ENCODE measurements at regions not wholly inside any gene's neighbourhood (a gene's known extent, or its start where the extent isn't known, plus 50 kb on each side); places are given as distances from the start of the nearest gene placed in this dataset.

- H3K4me1 ChIP-seq (ENCODE audit: insufficient read depth), result no peaks in the 10 kb centered on the region
- H3K4me3 ChIP-seq, result no peak overlapping the region
- WGBS, 3 donors, result 18 to 37% (median 20%) methylated on average over 2 of the region's 2 CpGs
- no peak for DNase-seq
- intact Hi-C loops (cut with DNase I), result no loop called here
- no peak for TF ChIP-seq CTCF (IDR thresholded peaks at IDR 0.05)
- TF ChIP-seq POLR2A (IDR thresholded peaks at IDR 0.05), result no peak
- H3K27ac ChIP-seq, result no peak overlapping the region
- H3K36me3 ChIP-seq, result no peaks in the 10 kb centered on the region
- no peaks in the 10 kb centered on the region for H3K9me3 ChIP-seq
- H3K27me3 ChIP-seq, result no peaks in the 10 kb centered on the region
Observed at GRCh38 chrX:121558886-121559285, 511.5 kb downstream of the GLUD2 start.

- no peaks in the 10 kb centered on the region for H3K27me3 ChIP-seq
- H3K4me3 ChIP-seq, result no peak overlapping the region
- H3K4me1 ChIP-seq (ENCODE audit: insufficient read depth), result no peaks in the 10 kb centered on the region
- H3K9me3 ChIP-seq, result no peaks in the 10 kb centered on the region
- intact Hi-C loops (cut with DNase I), result no loop called here
- TF ChIP-seq CTCF (IDR thresholded peaks at IDR 0.05), result no peak
- no peak for TF ChIP-seq POLR2A (IDR thresholded peaks at IDR 0.05)
- TF ChIP-seq EP300 (IDR thresholded peaks at IDR 0.05), result no peak
- H3K27ac ChIP-seq, result no peak overlapping the region
- DNase-seq, result no peak
- no peaks in the 10 kb centered on the region for H3K36me3 ChIP-seq
Observed at GRCh38 chrX:121562616-121563015, 515.2 kb downstream of the GLUD2 start.

- TF ChIP-seq EP300 (IDR thresholded peaks at IDR 0.05), result no peak
- TF ChIP-seq CTCF (IDR thresholded peaks at IDR 0.05), result no peak
- no peak for DNase-seq
- intact Hi-C loops (cut with DNase I), result no loop called here
- H3K4me1 ChIP-seq (ENCODE audit: insufficient read depth), result no peaks in the 10 kb centered on the region
- no peaks in the 10 kb centered on the region for H3K27me3 ChIP-seq
- H3K4me3 ChIP-seq, result no peak overlapping the region
- H3K9me3 ChIP-seq, result no peaks in the 10 kb centered on the region
- no peaks in the 10 kb centered on the region for H3K36me3 ChIP-seq
- H3K27ac ChIP-seq, result no peak overlapping the region
- 58 to 70% (median 63%) methylated on average over 4 of the region's 4 CpGs for WGBS, 3 donors
Observed at GRCh38 chrX:121569609-121570008, 522.2 kb downstream of the GLUD2 start.

GRCh38 chrX:121570072-121570841 is 522.8 kb downstream of the GLUD2 start:
- WGBS, 3 donors, result 60 to 77% (median 70%) methylated on average over 4 of the region's 4 CpGs
- H3K4me3 ChIP-seq, result no peak overlapping the region
- no peaks in the 10 kb centered on the region for H3K27me3 ChIP-seq
- no peak for DNase-seq
- H3K9me3 ChIP-seq, result no peaks in the 10 kb centered on the region
- TF ChIP-seq EP300 (IDR thresholded peaks at IDR 0.05) (no peak), POLR2A (IDR thresholded peaks at IDR 0.05) (no peak), CTCF (IDR thresholded peaks at IDR 0.05) (no peak)
- intact Hi-C loops (cut with DNase I), result no loop called here
- no peaks in the 10 kb centered on the region for H3K36me3 ChIP-seq
- no peaks in the 10 kb centered on the region for H3K4me1 ChIP-seq (ENCODE audit: insufficient read depth)
- no peak overlapping the region for H3K27ac ChIP-seq

All from ovary (tissue), 7 donors.